ENCODE measurements at regions not wholly inside any gene's neighbourhood (a gene's known extent, or its start where the extent isn't known, plus 50 kb on each side); places are given as distances from the start of the nearest gene placed in this dataset.

DNA sequence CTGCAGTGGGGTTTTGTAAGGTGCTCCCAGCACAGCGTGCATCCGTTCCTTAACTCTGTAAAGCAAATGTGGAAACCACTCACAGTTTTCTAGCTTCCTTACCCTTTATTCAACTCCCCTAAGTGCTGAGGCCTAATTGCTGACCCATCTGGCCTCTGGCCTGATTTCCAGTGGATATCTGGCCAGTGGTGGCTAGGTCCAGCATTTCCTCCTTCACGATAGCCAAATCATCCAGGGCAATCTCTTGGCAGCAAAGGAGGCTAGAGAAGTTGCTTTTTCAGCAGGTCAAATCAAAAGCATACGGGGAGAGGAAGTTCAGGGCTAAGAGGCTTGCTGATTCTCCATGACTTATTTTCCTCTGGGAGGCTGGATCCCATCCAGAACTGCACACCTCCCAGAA, 286.3 kb upstream of the VLDLR start:
- H3K27ac ChIP-seq (ENCODE audit: low read length): no peak overlapping the region
- H3K36me3 ChIP-seq (ENCODE audit: control insufficient read depth, insufficient read depth, low read length): no peaks in the 10 kb centered on the region
- H3K27me3 ChIP-seq (ENCODE audit: control insufficient read depth, insufficient read depth, low read length): no peaks in the 10 kb centered on the region
- 0 out of 2 replicates have a peak, but pooled peaks cover 2% of the 10 kb centered on the region for H3K4me1 ChIP-seq (ENCODE audit: control insufficient read depth, insufficient read depth, low read length)
- no peak overlapping the region for H3K4me3 ChIP-seq (ENCODE audit: low read length)
- no peak for DNase-seq (ENCODE audit: low read depth, low spot score)
- no CpG with 5 or more reads among the region's 4 CpGs for WGBS (ENCODE audit: insufficient coverage, insufficient read length)
- no peaks in the 10 kb centered on the region for H3K9me3 ChIP-seq (ENCODE audit: control insufficient read depth, insufficient read depth, low read length)

DNA sequence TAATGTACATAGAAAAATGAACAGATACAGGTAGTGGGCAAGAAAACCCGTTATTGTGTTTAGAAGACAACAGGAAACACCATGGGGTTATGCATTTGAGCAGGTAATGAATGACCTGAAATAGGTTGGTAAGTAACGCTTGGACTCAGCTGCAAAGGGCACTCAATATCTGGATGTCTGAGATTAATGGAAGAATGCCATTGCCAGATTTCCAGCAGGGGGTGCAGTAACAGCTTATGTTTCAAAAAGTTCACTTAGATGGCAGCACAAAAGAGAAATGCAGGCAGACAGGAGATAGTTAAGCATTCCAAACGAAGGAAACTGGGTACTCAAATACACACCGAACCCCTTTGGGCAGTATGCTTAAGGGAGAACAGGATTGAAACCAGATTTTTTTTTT, 285.5 kb upstream of the VLDLR start:
- Histone ChIP-seq H3K36me3 (ENCODE audit: control insufficient read depth, insufficient read depth, low read length) (no peaks in the 10 kb centered on the region), H3K27ac (ENCODE audit: low read length) (no peak overlapping the region), H3K4me1 (ENCODE audit: control insufficient read depth, insufficient read depth, low read length) (0 out of 2 replicates have a peak, but pooled peaks cover 2% of the 10 kb centered on the region), H3K4me3 (ENCODE audit: low read length) (no peak overlapping the region), H3K27me3 (ENCODE audit: control insufficient read depth, insufficient read depth, low read length) (no peaks in the 10 kb centered on the region), H3K9me3 (ENCODE audit: control insufficient read depth, insufficient read depth, low read length) (no peaks in the 10 kb centered on the region)
- no peak for DNase-seq (ENCODE audit: low read depth, low spot score)
- WGBS (ENCODE audit: insufficient coverage, insufficient read length): no CpG with 5 or more reads among the region's 4 CpGs

DNA sequence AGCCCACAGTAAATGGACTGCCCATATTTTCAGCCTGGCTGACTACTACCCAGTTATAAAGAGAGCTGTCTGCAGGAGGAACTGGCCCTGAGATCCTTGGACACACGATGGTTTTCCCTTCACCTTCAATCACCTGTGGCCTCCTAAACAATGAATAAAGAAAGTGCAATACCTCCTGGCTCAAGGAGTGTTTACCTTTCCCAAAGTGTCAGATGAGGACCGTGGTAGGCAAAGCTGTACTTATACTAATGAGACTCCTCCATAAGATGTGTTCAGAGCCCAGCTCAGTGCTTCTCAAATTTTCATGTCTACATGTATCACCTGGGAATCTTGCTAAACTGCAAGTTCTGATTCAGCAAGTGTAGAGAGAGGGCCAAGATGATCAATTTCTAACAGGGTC, 284.5 kb upstream of the VLDLR start:
- Histone ChIP-seq H3K4me1 (ENCODE audit: control insufficient read depth, insufficient read depth, low read length) (0 out of 2 replicates have a peak, but pooled peaks cover 2% of the 10 kb centered on the region), H3K36me3 (ENCODE audit: control insufficient read depth, insufficient read depth, low read length) (no peaks in the 10 kb centered on the region), H3K9me3 (ENCODE audit: control insufficient read depth, insufficient read depth, low read length) (no peaks in the 10 kb centered on the region), H3K27ac (ENCODE audit: low read length) (no peak overlapping the region), H3K27me3 (ENCODE audit: control insufficient read depth, insufficient read depth, low read length) (no peaks in the 10 kb centered on the region), H3K4me3 (ENCODE audit: low read length) (no peak overlapping the region)
- no peak for DNase-seq (ENCODE audit: low read depth, low spot score)
- WGBS (ENCODE audit: insufficient coverage, insufficient read length): no CpG with 5 or more reads among the region's 2 CpGs

DNA sequence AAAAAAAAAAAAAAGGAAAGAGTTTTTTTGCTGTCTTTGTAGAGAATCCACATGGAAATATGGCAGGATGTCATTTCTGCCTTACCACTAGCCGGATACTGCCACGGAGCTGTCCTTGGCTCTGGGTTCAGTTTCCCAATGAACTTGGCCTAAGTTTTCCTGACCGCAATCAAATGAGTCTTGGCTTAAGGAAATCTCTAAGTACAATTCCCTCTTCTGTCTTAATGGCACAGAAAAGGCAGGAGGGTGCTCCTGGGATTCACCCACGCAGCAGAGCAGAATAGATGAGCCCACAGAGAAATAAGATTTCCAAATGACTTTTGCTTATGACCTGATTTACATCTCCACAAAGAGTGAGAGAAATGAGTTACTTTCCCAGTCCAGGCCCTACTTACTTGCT, 284.0 kb upstream of the VLDLR start:
- Histone ChIP-seq H3K27me3 (ENCODE audit: control insufficient read depth, insufficient read depth, low read length) (no peaks in the 10 kb centered on the region), H3K4me1 (ENCODE audit: control insufficient read depth, insufficient read depth, low read length) (0 out of 2 replicates have a peak, but pooled peaks cover 2% of the 10 kb centered on the region), H3K4me3 (ENCODE audit: low read length) (no peak overlapping the region), H3K27ac (ENCODE audit: low read length) (no peak overlapping the region), H3K36me3 (ENCODE audit: control insufficient read depth, insufficient read depth, low read length) (no peaks in the 10 kb centered on the region), H3K9me3 (ENCODE audit: control insufficient read depth, insufficient read depth, low read length) (no peaks in the 10 kb centered on the region)
- WGBS (ENCODE audit: insufficient coverage, insufficient read length): no CpG with 5 or more reads among the region's 4 CpGs
- DNase-seq (ENCODE audit: low read depth, low spot score): no peak

DNA sequence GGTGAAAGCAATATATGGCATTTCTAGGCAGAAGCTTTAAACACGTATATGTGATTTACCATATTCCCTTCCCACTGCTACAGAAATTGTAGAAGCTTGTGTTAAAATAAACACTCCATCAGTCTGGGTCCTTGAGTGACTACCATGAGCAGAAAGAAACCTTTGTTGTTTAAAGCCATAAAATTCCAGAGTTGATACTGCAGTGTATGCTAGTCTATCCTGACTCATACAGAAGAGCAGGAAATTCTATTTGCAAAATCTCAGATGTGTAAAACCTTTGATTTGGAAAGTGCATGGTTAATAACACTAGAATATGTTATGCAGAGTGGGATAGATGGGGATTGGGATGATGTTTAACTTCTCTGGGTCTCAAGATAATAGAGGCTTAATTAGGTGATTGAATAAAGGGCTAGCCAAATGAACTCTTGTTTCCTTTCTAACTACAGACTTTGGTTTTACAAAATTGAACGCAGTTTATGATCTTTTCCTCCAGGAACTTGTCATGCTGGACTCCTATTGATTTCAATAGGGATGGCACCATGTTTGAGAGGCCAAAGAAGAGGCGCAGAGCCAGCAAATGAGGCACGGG, 282.7 kb upstream of the VLDLR start:
- WGBS (ENCODE audit: insufficient coverage, insufficient read length): no CpG with 5 or more reads among the region's 4 CpGs
- no peak for DNase-seq (ENCODE audit: low read depth, low spot score)
- Histone ChIP-seq H3K4me3 (ENCODE audit: low read length) (no peak overlapping the region), H3K36me3 (ENCODE audit: control insufficient read depth, insufficient read depth, low read length) (no peaks in the 10 kb centered on the region), H3K27me3 (ENCODE audit: control insufficient read depth, insufficient read depth, low read length) (no peaks in the 10 kb centered on the region), H3K27ac (ENCODE audit: low read length) (no peak overlapping the region), H3K9me3 (ENCODE audit: control insufficient read depth, insufficient read depth, low read length) (no peaks in the 10 kb centered on the region), H3K4me1 (ENCODE audit: control insufficient read depth, insufficient read depth, low read length) (no peaks in the 10 kb centered on the region)

DNA sequence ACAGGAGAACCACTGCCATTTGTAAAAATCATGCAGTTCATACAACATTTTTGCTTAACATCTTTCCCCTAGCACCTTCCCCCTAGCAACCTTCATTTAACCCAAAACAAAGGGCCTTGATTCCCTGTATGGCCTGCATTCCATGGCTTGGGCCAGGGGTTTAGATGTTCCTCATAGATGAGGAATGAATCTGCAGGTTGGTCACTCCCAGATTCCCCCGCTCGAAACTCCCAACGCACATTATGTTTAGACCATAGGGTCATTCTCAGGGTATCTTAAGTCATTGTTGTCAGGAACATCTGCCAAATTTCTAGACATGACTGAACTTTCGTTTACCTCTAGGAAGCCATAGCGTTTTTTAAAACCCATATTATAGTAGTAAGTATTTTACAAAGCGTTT, 282.2 kb upstream of the VLDLR start:
- no CpG with 5 or more reads among the region's 6 CpGs for WGBS (ENCODE audit: insufficient coverage, insufficient read length)
- no peaks in the 10 kb centered on the region for H3K4me1 ChIP-seq (ENCODE audit: control insufficient read depth, insufficient read depth, low read length)
- H3K9me3 ChIP-seq (ENCODE audit: control insufficient read depth, insufficient read depth, low read length): no peaks in the 10 kb centered on the region
- no peaks in the 10 kb centered on the region for H3K27me3 ChIP-seq (ENCODE audit: control insufficient read depth, insufficient read depth, low read length)
- H3K36me3 ChIP-seq (ENCODE audit: control insufficient read depth, insufficient read depth, low read length): no peaks in the 10 kb centered on the region
- H3K4me3 ChIP-seq (ENCODE audit: low read length): no peak overlapping the region
- DNase-seq (ENCODE audit: low read depth, low spot score): no peak
- H3K27ac ChIP-seq (ENCODE audit: low read length): no peak overlapping the region

DNA sequence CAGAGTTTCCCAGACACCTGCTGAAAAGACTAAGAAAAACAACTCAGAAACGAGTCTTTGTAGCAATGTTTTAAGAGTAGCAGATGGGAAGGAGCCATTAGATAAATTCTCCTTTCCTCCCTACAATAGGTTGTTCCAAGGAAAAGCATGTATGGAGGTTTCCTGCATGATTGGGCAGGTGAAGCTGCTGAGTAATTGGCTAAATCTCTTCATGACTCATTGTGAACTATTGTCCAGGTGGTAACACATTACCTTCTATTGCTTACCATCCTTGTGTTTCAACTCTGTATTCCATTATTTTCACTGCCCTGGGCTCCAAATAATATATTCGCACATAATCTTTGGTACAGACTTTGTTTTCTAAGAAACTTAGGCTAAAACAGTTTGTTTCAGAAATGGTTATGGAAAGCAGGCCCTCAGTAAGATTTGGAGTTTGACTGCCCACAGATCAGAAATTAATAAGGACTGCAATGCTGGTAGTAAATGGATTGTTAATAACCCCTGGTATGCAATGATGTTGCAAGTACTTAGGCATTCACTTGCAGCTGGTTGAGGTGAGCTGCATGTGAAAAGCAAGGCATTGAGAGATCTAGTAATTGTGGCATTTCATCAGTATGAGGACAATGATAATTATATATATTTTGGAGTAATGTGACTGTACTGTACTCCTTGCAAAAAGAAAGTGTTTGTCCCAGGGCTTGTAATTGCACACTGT, 281.4 kb upstream of the VLDLR start:
- H3K27me3 ChIP-seq (ENCODE audit: control insufficient read depth, insufficient read depth, low read length): no peaks in the 10 kb centered on the region
- H3K36me3 ChIP-seq (ENCODE audit: control insufficient read depth, insufficient read depth, low read length): no peaks in the 10 kb centered on the region
- H3K4me1 ChIP-seq (ENCODE audit: control insufficient read depth, insufficient read depth, low read length): no peaks in the 10 kb centered on the region
- H3K4me3 ChIP-seq (ENCODE audit: low read length): no peak overlapping the region
- no peak overlapping the region for H3K27ac ChIP-seq (ENCODE audit: low read length)
- H3K9me3 ChIP-seq (ENCODE audit: control insufficient read depth, insufficient read depth, low read length): no peaks in the 10 kb centered on the region
- WGBS (ENCODE audit: insufficient coverage, insufficient read length): no CpG with 5 or more reads among the region's 2 CpGs
- no peak for DNase-seq (ENCODE audit: low read depth, low spot score)

DNA sequence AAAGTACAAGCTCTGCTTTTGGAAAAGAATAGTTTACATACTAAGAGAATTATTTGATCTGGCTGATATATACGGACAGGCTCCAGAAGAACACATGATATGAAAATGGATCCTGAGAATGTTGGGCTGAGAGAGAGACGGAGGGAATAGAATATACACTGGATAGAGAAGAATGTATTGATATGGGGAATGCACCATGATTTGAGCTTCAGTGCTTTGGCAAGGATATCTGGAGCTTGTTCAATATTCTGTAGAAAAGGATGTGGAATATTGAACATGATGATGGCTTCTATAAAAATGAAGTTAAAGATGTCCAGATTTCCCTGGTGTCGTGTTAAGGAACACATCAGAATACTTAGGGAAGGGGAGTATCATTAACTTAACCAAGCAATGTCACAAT, 280.5 kb upstream of the VLDLR start:
- no peak overlapping the region for H3K27ac ChIP-seq (ENCODE audit: low read length)
- no peaks in the 10 kb centered on the region for H3K36me3 ChIP-seq (ENCODE audit: control insufficient read depth, insufficient read depth, low read length)
- H3K4me3 ChIP-seq (ENCODE audit: low read length): no peak overlapping the region
- WGBS (ENCODE audit: insufficient coverage, insufficient read length): no CpG with 5 or more reads among the region's 3 CpGs
- H3K9me3 ChIP-seq (ENCODE audit: control insufficient read depth, insufficient read depth, low read length): no peaks in the 10 kb centered on the region
- no peaks in the 10 kb centered on the region for H3K4me1 ChIP-seq (ENCODE audit: control insufficient read depth, insufficient read depth, low read length)
- no peak for DNase-seq (ENCODE audit: low read depth, low spot score)
- H3K27me3 ChIP-seq (ENCODE audit: control insufficient read depth, insufficient read depth, low read length): no peaks in the 10 kb centered on the region

DNA sequence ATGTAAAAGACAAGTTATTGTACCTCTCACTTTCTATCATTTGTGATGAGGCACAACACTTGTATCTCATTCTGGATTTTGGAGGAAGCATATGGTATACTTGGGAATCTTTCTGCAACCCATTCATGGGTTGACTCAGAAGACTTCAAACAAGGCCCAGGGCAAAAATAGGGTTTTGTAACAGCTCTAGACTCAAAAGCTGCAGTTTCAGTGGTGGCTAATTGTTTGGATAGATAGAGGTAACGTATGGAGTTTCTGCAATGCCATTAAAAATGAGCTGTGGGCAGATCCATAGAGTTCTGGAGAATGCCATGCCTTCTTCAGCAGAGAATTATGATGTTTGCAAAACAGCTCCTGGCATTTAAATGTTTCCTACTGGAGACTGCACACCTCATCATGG, 279.6 kb upstream of the VLDLR start:
- no peaks in the 10 kb centered on the region for H3K27me3 ChIP-seq (ENCODE audit: control insufficient read depth, insufficient read depth, low read length)
- H3K36me3 ChIP-seq (ENCODE audit: control insufficient read depth, insufficient read depth, low read length): no peaks in the 10 kb centered on the region
- H3K4me1 ChIP-seq (ENCODE audit: control insufficient read depth, insufficient read depth, low read length): no peaks in the 10 kb centered on the region
- no peak overlapping the region for H3K27ac ChIP-seq (ENCODE audit: low read length)
- DNase-seq (ENCODE audit: low read depth, low spot score): no peak
- WGBS (ENCODE audit: insufficient coverage, insufficient read length): no CpG with 5 or more reads among the region's 1 CpG
- no peak overlapping the region for H3K4me3 ChIP-seq (ENCODE audit: low read length)
- H3K9me3 ChIP-seq (ENCODE audit: control insufficient read depth, insufficient read depth, low read length): no peaks in the 10 kb centered on the region; the same call in 1 of the 2 replicates

DNA sequence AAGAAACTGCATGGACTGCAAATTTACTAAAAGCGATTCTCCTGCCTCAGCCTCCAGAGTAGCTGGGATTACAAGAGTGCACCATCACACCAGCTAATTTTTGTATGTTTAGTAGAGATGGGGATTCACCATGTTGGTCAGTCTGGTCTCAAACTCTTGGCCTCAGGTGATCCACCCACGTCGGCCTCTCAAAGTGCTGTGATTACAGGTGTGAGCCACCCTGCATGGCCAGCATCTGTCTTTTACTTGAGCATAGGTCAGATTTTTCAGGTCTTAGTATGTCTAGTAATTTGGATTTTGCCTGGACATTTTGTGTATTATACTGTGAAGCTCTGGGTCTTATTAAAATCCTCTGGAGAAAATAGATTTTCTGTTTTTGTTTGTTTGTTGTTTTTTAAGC, 277.8 kb upstream of the VLDLR start:
- WGBS (ENCODE audit: insufficient coverage, insufficient read length): no CpG with 5 or more reads among the region's 3 CpGs

DNA sequence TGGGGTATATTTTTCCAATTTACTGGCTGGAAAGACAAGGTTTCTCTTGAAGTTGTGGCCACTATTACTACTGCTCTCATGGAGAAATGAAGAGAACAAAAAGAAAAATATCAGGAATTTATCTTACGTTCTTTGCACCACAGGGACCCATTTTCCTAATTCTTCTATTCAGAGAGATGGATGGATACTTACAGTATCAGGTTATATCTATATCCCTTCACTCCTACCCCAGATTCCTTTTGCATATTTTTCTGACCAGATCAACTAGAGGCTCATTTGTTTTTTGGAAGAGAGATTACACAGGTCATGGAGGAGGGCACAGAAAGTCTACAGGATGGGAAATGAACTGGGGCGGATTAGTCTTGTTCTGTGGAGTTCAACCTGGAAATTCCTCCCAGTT, 277.2 kb upstream of the VLDLR start:
- Histone ChIP-seq H3K4me3 (ENCODE audit: low read length) (no peak overlapping the region), H3K9me3 (ENCODE audit: control insufficient read depth, insufficient read depth, low read length) (peaks cover 2% of the 10 kb centered on the region; the same call in 1 of the 2 replicates), H3K27me3 (ENCODE audit: control insufficient read depth, insufficient read depth, low read length) (no peaks in the 10 kb centered on the region), H3K36me3 (ENCODE audit: control insufficient read depth, insufficient read depth, low read length) (no peaks in the 10 kb centered on the region), H3K27ac (ENCODE audit: low read length) (no peak overlapping the region), H3K4me1 (ENCODE audit: control insufficient read depth, insufficient read depth, low read length) (no peaks in the 10 kb centered on the region)
- no CpG with 5 or more reads among the region's 2 CpGs for WGBS (ENCODE audit: insufficient coverage, insufficient read length)
- DNase-seq (ENCODE audit: low read depth, low spot score): no peak

More for the DNA sequence above, 277.8 kb upstream of the VLDLR start:
- Histone ChIP-seq H3K4me1 (ENCODE audit: control insufficient read depth, insufficient read depth, low read length) (no peaks in the 10 kb centered on the region), H3K36me3 (ENCODE audit: control insufficient read depth, insufficient read depth, low read length) (no peaks in the 10 kb centered on the region), H3K27me3 (ENCODE audit: control insufficient read depth, insufficient read depth, low read length) (no peaks in the 10 kb centered on the region), H3K4me3 (ENCODE audit: low read length) (no peak overlapping the region), H3K9me3 (ENCODE audit: control insufficient read depth, insufficient read depth, low read length) (peaks cover under 1% of the 10 kb centered on the region; the same call in 1 of the 2 replicates), H3K27ac (ENCODE audit: low read length) (no peak overlapping the region)
- no peak for DNase-seq (ENCODE audit: low read depth, low spot score)
